ENCODE measurements at regions not wholly inside any gene's neighbourhood (a gene's known extent, or its start where the extent isn't known, plus 50 kb on each side); places are given as distances from the start of the nearest gene placed in this dataset.

DNA sequence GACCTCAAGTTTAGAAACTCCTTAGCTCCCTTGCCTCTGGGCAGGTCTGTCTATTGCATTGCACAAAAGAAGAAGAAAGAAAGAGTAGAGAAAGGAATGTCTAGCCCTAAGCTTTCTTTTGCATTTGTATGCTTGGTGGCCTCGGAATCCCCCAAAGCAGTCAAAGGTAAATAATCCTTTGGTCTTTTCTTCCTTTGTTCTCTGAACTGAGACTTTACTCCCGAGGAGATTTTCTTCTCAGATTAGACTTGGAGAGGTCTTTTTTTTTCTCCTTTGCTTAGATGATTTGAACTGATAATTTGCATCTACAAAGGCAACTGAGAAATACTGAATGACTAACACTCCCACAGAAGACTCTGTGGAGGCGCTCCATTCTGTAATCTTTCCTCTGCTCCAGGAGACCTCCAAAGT, 93.2 kb downstream of the AKR1D1 start:
- no peaks in the 10 kb centered on the region for H3K27me3 ChIP-seq (ENCODE audit: control insufficient read depth in 2 of 2, insufficient read depth in 2 of 2, low read length in 2 of 2)
- ATAC-seq (no peak), DNase-seq (no peak)
- no peak overlapping the region for H3K27ac ChIP-seq (ENCODE audit: low read depth, low read length)
- peaks cover 5 to 33% (median 13%) of the 10 kb centered on the region in 11 donors for H3K9me3 Mint-ChIP-seq
- peaks cover 0 to 7% (median 4%) of the 10 kb centered on the region in 3 experiments for H3K9me3 ChIP-seq (ENCODE audit: control insufficient read depth in 2 of 3, low read length in 3 of 3)
- ChIA-PET CTCF (no interaction called here), POLR2A (no interaction called here)
- intact Hi-C loops (cut with micrococcal nuclease), result loop anchor here in 1 of 2 donors (10.0 kb wide), 1 partner anchor 295 kb away; the partner anchor contains the start of gene TRIM24
- no peak overlapping the region for H3K4me3 ChIP-seq (ENCODE audit: low read length)
- H3K36me3 Mint-ChIP-seq, result peaks cover 2 to 9% (median 4%) of the 10 kb centered on the region in 5 donors
- H3K27ac Mint-ChIP-seq, result no peak overlapping the region
- no peaks in the 10 kb centered on the region for H3K4me1 ChIP-seq (ENCODE audit: control insufficient read depth in 2 of 2, insufficient read depth in 2 of 2, low read length in 2 of 2)
- peaks cover 11 to 44% (median 22%) of the 10 kb centered on the region in 5 donors for H3K27me3 Mint-ChIP-seq
- no peak overlapping the region for H3K4me3 Mint-ChIP-seq
- H3K36me3 ChIP-seq (ENCODE audit: control insufficient read depth in 2 of 3, insufficient read depth in 3 of 3, low read length in 3 of 3), result no peaks in the 10 kb centered on the region
- peaks cover 0 to 26% (median 0%) of the 10 kb centered on the region in 7 donors for H3K4me1 Mint-ChIP-seq

DNA sequence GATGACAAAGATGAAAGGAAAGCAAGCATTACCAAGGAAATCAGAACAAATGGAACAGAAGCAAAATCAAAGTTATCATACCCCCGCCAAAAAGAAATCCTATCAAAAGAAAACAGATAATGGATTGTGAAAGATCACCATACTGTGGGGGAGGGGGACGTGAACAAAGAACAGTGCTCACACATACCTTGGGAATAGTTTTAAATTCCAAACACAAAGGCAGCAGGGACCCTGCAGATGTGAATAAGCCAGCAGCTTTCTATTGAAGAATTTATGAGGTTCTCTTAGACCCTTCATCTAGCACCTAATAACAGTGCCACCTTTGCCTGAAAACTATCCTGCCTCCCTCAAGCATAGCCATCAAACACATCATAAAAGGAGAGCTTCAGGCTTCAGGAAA, 94.0 kb downstream of the AKR1D1 start:
- Mint-ChIP-seq H3K27ac (no peak overlapping the region), H3K27me3 (peaks cover 16 to 52% (median 28%) of the 10 kb centered on the region in 5 donors), H3K9me3 (peaks cover under 1 to 27% (median 9%) of the 10 kb centered on the region in 11 donors), H3K36me3 (peaks cover 0 to 9% (median 0%) of the 10 kb centered on the region in 5 donors), H3K4me1 (peaks cover 0 to 26% (median 0%) of the 10 kb centered on the region in 7 donors), H3K4me3 (no peak overlapping the region)
- no peak for DNase-seq
- intact Hi-C loops (cut with micrococcal nuclease), result no loop called here
- no peak for ATAC-seq
- Histone ChIP-seq H3K36me3 (ENCODE audit: control insufficient read depth in 2 of 3, insufficient read depth in 3 of 3, low read length in 3 of 3) (no peaks in the 10 kb centered on the region), H3K27me3 (ENCODE audit: control insufficient read depth in 2 of 2, insufficient read depth in 2 of 2, low read length in 2 of 2) (no peaks in the 10 kb centered on the region), H3K4me1 (ENCODE audit: control insufficient read depth in 2 of 2, insufficient read depth in 2 of 2, low read length in 2 of 2) (no peaks in the 10 kb centered on the region), H3K27ac (ENCODE audit: low read depth, low read length) (no peak overlapping the region), H3K4me3 (ENCODE audit: low read length) (no peak overlapping the region), H3K9me3 (ENCODE audit: control insufficient read depth in 2 of 3, low read length in 3 of 3) (no peaks in the 10 kb centered on the region)
- POLR2A ChIA-PET, result no interaction called here
- CTCF ChIA-PET, result no interaction called here

DNA sequence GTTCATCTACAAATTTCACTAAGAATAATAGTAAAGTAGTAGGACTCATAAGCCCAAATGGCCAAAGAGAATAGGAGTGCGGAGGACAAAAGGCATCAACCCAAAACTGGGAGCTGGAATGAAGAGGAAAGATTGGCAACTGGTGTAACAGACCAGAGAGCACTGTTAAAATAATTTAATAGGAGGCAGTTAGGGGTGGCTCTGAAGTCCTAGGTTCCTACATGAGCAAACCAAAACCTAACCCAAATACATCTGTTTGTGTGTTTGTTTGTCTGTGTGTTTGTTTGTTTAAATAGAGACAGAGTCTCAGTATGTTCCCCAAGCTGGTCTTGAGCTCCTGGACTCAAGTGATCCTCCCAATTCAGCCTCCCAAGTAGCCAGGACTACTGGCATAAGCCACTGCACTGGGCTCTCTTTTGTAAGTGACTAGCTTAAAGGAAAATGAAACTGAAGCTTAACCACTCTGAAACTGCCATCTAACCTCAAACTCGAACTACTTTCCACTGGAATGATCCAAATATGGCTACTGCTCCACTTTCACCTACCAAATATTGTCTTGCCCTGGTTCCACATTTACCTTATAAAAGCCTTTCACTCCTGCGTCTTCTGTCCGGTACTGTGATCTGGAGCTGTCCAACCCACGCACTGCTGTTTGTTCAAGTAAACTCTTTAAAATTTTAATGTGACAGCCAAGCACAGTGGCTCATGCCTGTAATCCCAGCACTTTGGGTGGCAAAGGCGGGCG, 94.9 kb downstream of the AKR1D1 start:
- ATAC-seq, result no peak
- no peak for DNase-seq

DNA sequence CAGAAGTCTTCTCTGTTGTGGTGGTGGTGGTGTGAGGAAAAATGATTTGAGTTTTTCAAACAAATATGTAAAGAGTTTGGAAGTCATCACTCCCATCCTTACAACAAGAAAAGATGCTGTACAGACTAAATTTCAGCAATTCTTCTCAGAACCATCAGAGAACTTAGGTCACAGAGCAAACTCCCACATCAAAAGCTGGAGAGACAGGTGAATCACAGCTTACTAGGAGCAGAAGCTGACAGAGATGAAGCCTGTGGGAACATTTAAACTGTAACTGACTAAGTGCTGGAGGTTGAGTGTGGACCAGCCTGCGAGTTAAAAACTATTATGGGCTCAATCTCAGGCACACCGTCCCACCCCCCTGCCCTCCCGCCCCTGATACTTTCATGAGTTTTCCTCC, 97.3 kb downstream of the AKR1D1 start:
- H3K9me3 ChIP-seq (ENCODE audit: control insufficient read depth in 2 of 3, low read length in 3 of 3), result no peaks in the 10 kb centered on the region
- POLR2A ChIA-PET, result no interaction called here
- DNase-seq (no peak), ATAC-seq (no peak)
- H3K27me3 Mint-ChIP-seq, result peaks cover 18 to 48% (median 32%) of the 10 kb centered on the region in 5 donors
- H3K27ac Mint-ChIP-seq, result no peak overlapping the region
- H3K4me3 Mint-ChIP-seq, result no peak overlapping the region
- H3K27ac ChIP-seq (ENCODE audit: low read depth, low read length), result no peak overlapping the region
- CTCF ChIA-PET, result no interaction called here
- peaks cover 0 to 14% (median 9%) of the 10 kb centered on the region in 11 donors for H3K9me3 Mint-ChIP-seq
- no peaks in the 10 kb centered on the region for H3K4me1 ChIP-seq (ENCODE audit: control insufficient read depth in 2 of 2, insufficient read depth in 2 of 2, low read length in 2 of 2)
- intact Hi-C loops (cut with micrococcal nuclease), result no loop called here
- peaks cover 0 to 9% (median 0%) of the 10 kb centered on the region in 5 donors for H3K36me3 Mint-ChIP-seq
- H3K36me3 ChIP-seq (ENCODE audit: control insufficient read depth in 2 of 3, insufficient read depth in 3 of 3, low read length in 3 of 3), result no peaks in the 10 kb centered on the region
- peaks cover 0 to 23% (median 0%) of the 10 kb centered on the region in 7 donors for H3K4me1 Mint-ChIP-seq
- no peaks in the 10 kb centered on the region for H3K27me3 ChIP-seq (ENCODE audit: control insufficient read depth in 2 of 2, insufficient read depth in 2 of 2, low read length in 2 of 2)
- no peak overlapping the region for H3K4me3 ChIP-seq (ENCODE audit: low read length)

More for the DNA sequence above, 94.9 kb downstream of the AKR1D1 start:
- no peaks in the 10 kb centered on the region for H3K36me3 ChIP-seq (ENCODE audit: control insufficient read depth in 2 of 3, insufficient read depth in 3 of 3, low read length in 3 of 3)
- no peaks in the 10 kb centered on the region for H3K4me1 ChIP-seq (ENCODE audit: control insufficient read depth in 2 of 2, insufficient read depth in 2 of 2, low read length in 2 of 2)
- H3K27me3 ChIP-seq (ENCODE audit: control insufficient read depth in 2 of 2, insufficient read depth in 2 of 2, low read length in 2 of 2), result no peaks in the 10 kb centered on the region
- H3K4me1 Mint-ChIP-seq, result peaks cover 0 to 26% (median 0%) of the 10 kb centered on the region in 7 donors
- no peak overlapping the region for H3K4me3 ChIP-seq (ENCODE audit: low read length)
- H3K4me3 Mint-ChIP-seq, result peak overlapping the region in 1 of 10 donors; percentile 42
- intact Hi-C loops (cut with micrococcal nuclease), result no loop called here
- no peak overlapping the region for H3K27ac Mint-ChIP-seq
- CTCF ChIA-PET, result no interaction called here
- H3K27ac ChIP-seq (ENCODE audit: low read depth, low read length), result no peak overlapping the region
- no peaks in the 10 kb centered on the region for H3K9me3 ChIP-seq (ENCODE audit: control insufficient read depth in 2 of 3, low read length in 3 of 3)
- H3K9me3 Mint-ChIP-seq, result peaks cover 0 to 20% (median 9%) of the 10 kb centered on the region in 11 donors
- H3K27me3 Mint-ChIP-seq, result peaks cover 16 to 54% (median 32%) of the 10 kb centered on the region in 5 donors
- peaks cover 0 to 9% (median 0%) of the 10 kb centered on the region in 5 donors for H3K36me3 Mint-ChIP-seq
- POLR2A ChIA-PET, result no interaction called here

DNA sequence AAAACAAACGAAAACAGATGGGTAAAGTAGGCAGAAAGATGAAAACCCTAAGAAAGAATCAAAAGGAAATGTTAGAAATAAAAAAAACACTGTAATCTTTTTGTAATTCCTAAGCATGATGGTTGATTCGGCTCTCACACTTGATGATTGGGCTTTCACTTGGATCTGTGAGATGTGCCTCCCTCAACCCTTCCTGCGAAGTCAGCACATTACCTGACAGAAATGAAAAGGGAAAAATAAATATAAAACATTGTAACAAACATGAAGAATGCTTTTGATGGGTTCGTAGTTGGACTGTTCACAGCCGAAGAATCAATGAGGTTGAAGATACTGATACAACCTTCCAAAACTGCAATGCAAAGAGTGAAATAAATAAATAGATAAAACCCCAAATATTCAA, 99.8 kb downstream of the AKR1D1 start:
- peaks cover 0 to 4% (median 0%) of the 10 kb centered on the region in 7 donors for H3K4me1 Mint-ChIP-seq
- Histone ChIP-seq H3K4me1 (ENCODE audit: control insufficient read depth in 2 of 2, insufficient read depth in 2 of 2, low read length in 2 of 2) (no peaks in the 10 kb centered on the region), H3K9me3 (ENCODE audit: control insufficient read depth in 2 of 3, low read length in 3 of 3) (no peaks in the 10 kb centered on the region), H3K27me3 (ENCODE audit: control insufficient read depth in 2 of 2, insufficient read depth in 2 of 2, low read length in 2 of 2) (no peaks in the 10 kb centered on the region), H3K27ac (ENCODE audit: low read depth, low read length) (no peak overlapping the region), H3K36me3 (ENCODE audit: control insufficient read depth in 2 of 3, insufficient read depth in 3 of 3, low read length in 3 of 3) (no peaks in the 10 kb centered on the region), H3K4me3 (ENCODE audit: low read length) (no peak overlapping the region)
- DNase-seq (no peak), ATAC-seq (no peak)
- intact Hi-C loops (cut with micrococcal nuclease), result no loop called here
- peaks cover 0 to 9% (median 0%) of the 10 kb centered on the region in 5 donors for H3K36me3 Mint-ChIP-seq
- ChIA-PET POLR2A (no interaction called here), CTCF (no interaction called here)
- no peak overlapping the region for H3K4me3 Mint-ChIP-seq
- H3K27ac Mint-ChIP-seq, result no peak overlapping the region
- H3K9me3 Mint-ChIP-seq, result peaks cover 0 to 14% (median 9%) of the 10 kb centered on the region in 11 donors
- H3K27me3 Mint-ChIP-seq, result peaks cover 9 to 29% (median 18%) of the 10 kb centered on the region in 5 donors

DNA sequence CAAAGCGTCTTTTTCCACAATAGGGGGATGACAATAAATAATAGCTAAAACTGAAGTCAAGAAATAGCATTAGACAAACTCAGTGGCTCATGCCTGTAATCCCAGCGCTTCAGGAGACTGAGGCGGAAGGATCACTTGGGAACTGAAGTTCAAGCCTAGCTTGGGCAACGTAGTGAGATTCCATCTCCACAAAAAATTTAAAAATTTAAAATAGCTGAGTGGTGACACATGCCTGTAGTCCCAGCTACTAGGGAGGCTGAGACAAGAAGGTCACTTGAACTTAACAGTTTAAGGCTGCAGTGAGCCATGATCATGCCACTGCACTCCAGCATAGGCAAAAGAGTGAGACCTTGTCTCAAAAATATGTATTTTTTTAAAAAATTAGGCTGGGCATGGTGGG, 107.9 kb downstream of the AKR1D1 start:
- Histone ChIP-seq H3K27ac (ENCODE audit: low read depth, low read length) (no peak overlapping the region), H3K4me3 (ENCODE audit: low read length) (no peak overlapping the region), H3K4me1 (ENCODE audit: control insufficient read depth in 2 of 2, insufficient read depth in 2 of 2, low read length in 2 of 2) (no peaks in the 10 kb centered on the region), H3K9me3 (ENCODE audit: control insufficient read depth in 2 of 3, low read length in 3 of 3) (peaks cover 0 to 10% (median 0%) of the 10 kb centered on the region in 3 experiments), H3K36me3 (ENCODE audit: control insufficient read depth in 2 of 3, insufficient read depth in 3 of 3, low read length in 3 of 3) (no peaks in the 10 kb centered on the region), H3K27me3 (ENCODE audit: control insufficient read depth in 2 of 2, insufficient read depth in 2 of 2, low read length in 2 of 2) (no peaks in the 10 kb centered on the region)
- DNase-seq (no peak), ATAC-seq (no peak)
- Mint-ChIP-seq H3K27me3 (peaks cover 0 to 7% (median 5%) of the 10 kb centered on the region in 5 donors), H3K36me3 (no peaks in the 10 kb centered on the region), H3K27ac (no peak overlapping the region), H3K4me3 (no peak overlapping the region), H3K9me3 (peaks cover 0 to 30% (median 7%) of the 10 kb centered on the region in 11 donors), H3K4me1 (peaks cover 0 to 4% (median 0%) of the 10 kb centered on the region in 7 donors)
- POLR2A ChIA-PET, result no interaction called here
- CTCF ChIA-PET, result interaction anchor here (0.8 kb wide), 1 partner anchor 9 kb away, joined by 3 read pairs; no protein-coding TSS in a partner anchor
- intact Hi-C loops (cut with micrococcal nuclease), result no loop called here
